K562 (cell line): ENCODE measurements at regions not wholly inside any gene's neighbourhood (a gene's known extent, or its start where the extent isn't known, plus 50 kb on each side); places are given as distances from the start of the nearest gene placed in this dataset.

ENCODE experiments used
- ATAC-seq: fragments of 200-7000 bp; cut with Tn5 transposase; 3 replicates; pipeline ENCODE4 v1.9.1; 2020; ENCODE audit warnings: moderate library complexity
- BruUV-seq: library from RNA; stranded (reverse); fragments of 400-500 nt; replicated peaks from 2 replicates; lab custom pipeline; 2021; lab: Mats Ljungman, UMichigan
- CTCF ChIA-PET: fragments of 300-600 bp; formaldehyde crosslinking; extraction: SDS; loops from one replicate; lab custom pipeline; 2021; ENCODE audit warnings: low intra/inter-chr PET ratio; lab: Yijun Ruan, JAX
- POLR2A ChIA-PET: fragments of 300-600, 350-650 bp; sonication (Branson Sonifier 250); formaldehyde crosslinking; extraction: SDS; loops from one replicate; lab custom pipeline; 2021; ENCODE audit warnings: antibody characterized with exemption, inconsistent platforms; lab: Yijun Ruan, JAX
- DNase-seq, 4 experiments: peaks; one replicate each; pipeline versions ENCODE4 v3.0.0 to v3.0.0-alpha.2; 2011 to 2018; ENCODE audit warnings: low spot score in 3 of 4, mixed read lengths in 3 of 4; ENCODE audit errors: extremely low read depth in 1 of 4
- FAIRE-seq: peaks from 2 replicates; lab custom pipeline; 2011; peaks lifted over from hg19 to GRCh38; lab: Jason Lieb, UNC
- H2AFZ ChIP-seq: 2 replicates; pipeline ENCODE4 v1.6.0; 2011; ENCODE audit warnings: low read depth, low read length, control low read depth, inconsistent platforms
- H3K27ac ChIP-seq: fragments of 200-600 bp; 3 replicates; pipeline ENCODE4 v1.8.0; 2011; ENCODE audit warnings: low read depth, mild to moderate bottlenecking, control low read depth, inconsistent platforms, low read length, moderate library complexity, mixed read lengths; ENCODE audit errors: extremely low read depth
- H3K27me3 ChIP-seq, 2 experiments: fragments of 300-600 bp in 1 of 2; 2 replicates in 1 of 2; 3 replicates in 1 of 2; pipeline versions ENCODE4 v1.6.0 to v1.8.0; 2011; ENCODE audit warnings: inconsistent platforms in 2 of 2, low read length in 2 of 2, mild to moderate bottlenecking in 1 of 2, mixed read lengths in 1 of 2, moderate library complexity in 1 of 2; ENCODE audit not compliant: control insufficient read depth in 2 of 2, insufficient read depth in 2 of 2
- H3K36me3 ChIP-seq: fragments of 300-600 bp; 3 replicates; pipeline ENCODE4 v1.8.0; 2011; ENCODE audit warnings: mild to moderate bottlenecking, low read length, inconsistent platforms; ENCODE audit not compliant: control insufficient read depth, insufficient read depth
- H3K4me1 ChIP-seq, 2 experiments: fragments of 200-600 bp in 1 of 2; replicated peaks in 1 of 2; 2 replicates in 1 of 2; 3 replicates in 1 of 2; pipeline versions ENCODE4 v1.5.1 to v1.8.0; 2011; ENCODE audit warnings: inconsistent platforms in 2 of 2, low read length in 2 of 2, mild to moderate bottlenecking in 1 of 2, mixed read lengths in 1 of 2, moderate library complexity in 1 of 2; ENCODE audit not compliant: control insufficient read depth in 2 of 2, insufficient read depth in 2 of 2
- H3K4me2 ChIP-seq: 2 replicates; pipeline ENCODE4 v1.6.1; 2011; ENCODE audit warnings: low read length, control low read depth, inconsistent platforms, mixed read lengths; ENCODE audit not compliant: insufficient read depth
- H3K4me3 ChIP-seq: fragments of 200-600 bp; sonication (generic), shearing (Covaris generic); 2 replicates; pipeline ENCODE4 v1.5.1; 2016; ENCODE audit warnings: control low read depth, inconsistent platforms
- H3K79me2 ChIP-seq: fragments of 200-600 bp; 3 replicates; pipeline ENCODE4 v1.8.0; 2011; ENCODE audit warnings: low read length, inconsistent platforms; ENCODE audit not compliant: control insufficient read depth, insufficient read depth
- H3K9ac ChIP-seq, 2 experiments: 2 replicates each; pipeline versions ENCODE4 v1.6.0 to v1.6.1; 2011; ENCODE audit warnings: low read depth in 2 of 2, low read length in 2 of 2, control low read depth in 1 of 2, inconsistent platforms in 1 of 2, mild to moderate bottlenecking in 1 of 2, mixed read lengths in 1 of 2; ENCODE audit not compliant: insufficient read depth in 1 of 2
- H3K9me1 ChIP-seq: one replicate; pipeline ENCODE4 v1.6.0; 2011; ENCODE audit warnings: inconsistent platforms, mild to moderate bottlenecking, low read length, moderate library complexity; ENCODE audit not compliant: control insufficient read depth, insufficient read depth
- H3K9me3 ChIP-seq: replicated peaks from 2 replicates; pipeline ENCODE4 v1.5.1; 2011; ENCODE audit warnings: low read depth, low read length, inconsistent platforms; ENCODE audit not compliant: control insufficient read depth, insufficient read depth
- H4K20me1 ChIP-seq: replicated peaks from 2 replicates; pipeline ENCODE4 v1.6.1; 2011; ENCODE audit warnings: low read length, inconsistent platforms, mixed read lengths; ENCODE audit not compliant: control insufficient read depth, insufficient read depth
- BRCA1 ChIP-seq, 2 experiments: fragments of 450-650 bp in 1 of 2; sonication (generic) in 1 of 2; formaldehyde crosslinking in 1 of 2; IDR thresholded peaks; 2 replicates each; pipeline versions ENCODE4 v1.5.0 to v1.6.1; 2017 to 2020; ENCODE audit warnings: mild to moderate bottlenecking in 1 of 2, missing genetic modification reagents in 1 of 2
- CBFA2T3 ChIP-seq: fragments of 450-650 bp; IDR thresholded peaks from 2 replicates; pipeline ENCODE4 v1.6.1; 2017
- CCAR2 ChIP-seq: fragments of 200-400 bp; formaldehyde crosslinking; IDR thresholded peaks from 2 replicates; pipeline ENCODE4 v1.6.1; 2017; ENCODE audit warnings: mild to moderate bottlenecking, low read depth, low read length
- EP400 ChIP-seq: fragments of 450-650 bp; IDR thresholded peaks from 2 replicates; pipeline ENCODE4 v1.6.1; 2017; ENCODE audit warnings: antibody characterized with exemption, mild to moderate bottlenecking, moderate library complexity
- FOXA1 ChIP-seq: fragments of 450-650 bp; IDR thresholded peaks from 2 replicates; pipeline ENCODE4 v1.6.1; 2016; ENCODE audit warnings: mild to moderate bottlenecking, borderline replicate concordance
- MAFF ChIP-seq: IDR thresholded peaks from 2 replicates; pipeline ENCODE4 v1.6.1; 2012; ENCODE audit warnings: low read length, improper control_type of control experiment
- MEF2D ChIP-seq: conservative IDR thresholded peaks from 2 replicates; pipeline ENCODE4 v1.6.1; 2016; ENCODE audit warnings: low read depth, missing genetic modification characterization, missing compliant biosample characterization
- NFRKB ChIP-seq: fragments of 450-650 bp; IDR thresholded peaks from 2 replicates; pipeline ENCODE4 v1.6.1; 2016; ENCODE audit warnings: low read depth
- PYGO2 ChIP-seq: fragments of 450-650 bp; IDR thresholded peaks from 2 replicates; pipeline ENCODE4 v1.6.1; 2016; ENCODE audit warnings: mild to moderate bottlenecking, missing genetic modification characterization, moderate library complexity, missing compliant biosample characterization
- SIN3B ChIP-seq: fragments of 450-650 bp; IDR thresholded peaks from 2 replicates; pipeline ENCODE4 v1.6.1; 2017; ENCODE audit warnings: low read depth, mild to moderate bottlenecking, moderate library complexity
- ZNF311 ChIP-seq: fragments of 250-450 bp; sonication (Bioruptor Pico); IDR thresholded peaks from 2 replicates; pipeline ENCODE4 v1.4.0; 2020; ENCODE audit warnings: mild to moderate bottlenecking, moderate library complexity
- WGBS: fragments of 100-300 bp; shearing (Covaris generic); methylation state at CpG from one replicate; pipeline ENCODE4 v1.1.6; 2016; ENCODE audit warnings: low coverage, mixed read lengths; ENCODE audit not compliant: insufficient coverage; ENCODE audit errors: missing lambda C conversion rate; 5-methylcytosine and 5-hydroxymethylcytosine counted together
- in situ Hi-C: fragments of 300-500 bp; cut with MboI; formaldehyde crosslinking; loops from 4 replicates; pipeline ENCODE4 v1.15.0; 2018; ENCODE audit warnings: inconsistent platforms, mixed read lengths
- intact Hi-C: fragments of 100-400 bp; cut with micrococcal nuclease; formaldehyde crosslinking; loops from 2 replicates; pipeline ENCODE4 v1.14.2; 2022
- TF ChIP-seq, protein P1 (sequence below): fragments of 250-450 bp; sonication (Bioruptor Pico); IDR thresholded peaks from 2 replicates; pipeline ENCODE4 v1.9.0; 2021; ENCODE audit warnings: mild to moderate bottlenecking
- TF ChIP-seq, protein P2 (sequence below): fragments of 250-450 bp; sonication (Bioruptor Pico); IDR thresholded peaks from 2 replicates; pipeline ENCODE4 v1.8.0; 2022; ENCODE audit warnings: moderate library complexity, mild to moderate bottlenecking, inconsistent platforms

- FAIRE-seq = no peak
- intact Hi-C loops = loop anchor here (5.0 kb wide), 1 partner anchor 40 kb away; no protein-coding TSS in a partner anchor
- no TSS peak for BruUV-seq
Measured at GRCh38 chr13:75986818-75987217, 350.7 kb downstream of the LMO7 start.

More at GRCh38 chr13:75986818-75987217, 350.7 kb downstream of the LMO7 start:
- Histone ChIP-seq H3K4me1 (peaks cover 0 to 13% of the 10 kb centered on the region in 2 experiments; a peak in 2 of 5 replicates), H3K9me1 (no peaks in the 10 kb centered on the region), H3K27me3 (no peaks in the 10 kb centered on the region), H3K36me3 (no peaks in the 10 kb centered on the region), H3K4me3 (no peak overlapping the region), H3K27ac (no peak overlapping the region), H2AFZ (peak overlapping the region; percentile 68), H3K9ac (no peak overlapping the region), H3K4me2 (no peak overlapping the region), H3K79me2 (no peaks in the 10 kb centered on the region)
- CTCF ChIA-PET = no interaction called here
- POLR2A ChIA-PET = no interaction called here
- 56% methylated on average over 1 of the region's 1 CpG for WGBS
- no peak for DNase-seq
- TF ChIP-seq MAFF (no peak), BRCA1 (IDR thresholded peaks at IDR 0.05) (no peak), BRCA1 (CRISPR knock-in tag; IDR thresholded peaks at IDR 0.05) (no peak), CBFA2T3 (no peak), SIN3B (no peak), PYGO2 (no peak), ZNF311 (CRISPR knock-in tag) (no peak), FOXA1 (no peak), MEF2D (no peak), NFRKB (no peak), EP400 (no peak), CCAR2 (no peak)
- TF ChIP-seq, protein P1, sequence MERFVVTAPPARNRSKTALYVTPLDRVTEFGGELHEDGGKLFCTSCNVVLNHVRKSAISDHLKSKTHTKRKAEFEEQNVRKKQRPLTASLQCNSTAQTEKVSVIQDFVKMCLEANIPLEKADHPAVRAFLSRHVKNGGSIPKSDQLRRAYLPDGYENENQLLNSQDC (CRISPR knock-in tag) = no peak
- TF ChIP-seq, protein P2, sequence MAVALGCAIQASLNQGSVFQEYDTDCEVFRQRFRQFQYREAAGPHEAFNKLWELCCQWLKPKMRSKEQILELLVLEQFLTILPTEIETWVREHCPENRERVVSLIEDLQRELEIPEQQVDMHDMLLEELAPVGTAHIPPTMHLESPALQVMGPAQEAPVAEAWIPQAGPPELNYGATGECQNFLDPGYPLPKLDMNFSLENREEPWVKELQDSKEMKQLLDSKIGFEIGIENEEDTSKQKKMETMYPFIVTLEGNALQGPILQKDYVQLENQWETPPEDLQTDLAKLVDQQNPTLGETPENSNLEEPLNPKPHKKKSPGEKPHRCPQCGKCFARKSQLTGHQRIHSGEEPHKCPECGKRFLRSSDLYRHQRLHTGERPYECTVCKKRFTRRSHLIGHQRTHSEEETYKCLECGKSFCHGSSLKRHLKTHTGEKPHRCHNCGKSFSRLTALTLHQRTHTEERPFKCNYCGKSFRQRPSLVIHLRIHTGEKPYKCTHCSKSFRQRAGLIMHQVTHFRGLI (CRISPR knock-in tag) = no peak
- TF ChIP-seq, all 486 proteins: peak for 0
- ATAC-seq = 0 out of 3 replicates have a peak, but pooled peaks have one; percentile 18
- Histone ChIP-seq H4K20me1 (no peaks in the 10 kb centered on the region), H3K9me3 (no peaks in the 10 kb centered on the region; the same call in 1 of the 2 replicates)
- in situ Hi-C loops = no loop called here
